SK-N-SH treated with all-trans-retinoic acid at 6 μM for 48 hours (cell line): ENCODE measurements at regions not wholly inside any gene's neighbourhood (a gene's known extent, or its start where the extent isn't known, plus 50 kb on each side); places are given as distances from the start of the nearest gene placed in this dataset.
"Not testable (repeated sequence)": the region's sequence is repeated elsewhere in the genome, so short reads cannot be mapped to it uniquely, and the experiment has no call there.

Experiments used
- ATAC-seq: fragments of 200-7000 bp; cut with Tn5 transposase; 3 replicates; pipeline ENCODE4 v1.9.1; 2020; ENCODE audit warnings: mild to moderate bottlenecking, moderate library complexity
- ARNTL ChIP-seq: fragments of 450-650 bp; formaldehyde crosslinking; IDR thresholded peaks from 2 replicates; pipeline ENCODE4 v1.5.0; 2020; ENCODE audit warnings: low read depth, mild to moderate bottlenecking, moderate library complexity, borderline replicate concordance
- BACH2 ChIP-seq: fragments of 250-450 bp; sonication (Bioruptor Pico); IDR thresholded peaks from 2 replicates; pipeline ENCODE4 v1.9.0; 2021; ENCODE audit warnings: mild to moderate bottlenecking, borderline replicate concordance
- ESRRG ChIP-seq: fragments of 250-450 bp; sonication (Bioruptor Pico); IDR thresholded peaks from 2 replicates; pipeline ENCODE4 v1.6.1; 2021; ENCODE audit warnings: mild to moderate bottlenecking
- GLIS3 ChIP-seq: fragments of 250-450 bp; sonication (Bioruptor Pico); IDR thresholded peaks from 2 replicates; pipeline ENCODE4 v1.5.0; 2020; ENCODE audit warnings: mild to moderate bottlenecking, moderate library complexity
- OSR1 ChIP-seq: fragments of 250-450 bp; sonication (Bioruptor Pico); IDR thresholded peaks from 2 replicates; pipeline ENCODE4 v1.8.0; 2022; ENCODE audit warnings: moderate library complexity, mild to moderate bottlenecking, inconsistent platforms
- PPARA ChIP-seq: fragments of 250-450 bp; sonication (Bioruptor Pico); IDR thresholded peaks from 2 replicates; pipeline ENCODE4 v1.5.0; 2020; ENCODE audit warnings: mild to moderate bottlenecking, borderline replicate concordance
- RARB ChIP-seq: fragments of 250-450 bp; sonication (Bioruptor Pico); IDR thresholded peaks from 2 replicates; pipeline ENCODE4 v1.8.0; 2021; ENCODE audit warnings: mild to moderate bottlenecking, moderate library complexity
- SNAI2 ChIP-seq: fragments of 250-450 bp; sonication (Bioruptor Pico); IDR thresholded peaks from 2 replicates; pipeline ENCODE4 v1.5.0; 2020; ENCODE audit warnings: mild to moderate bottlenecking, moderate library complexity
- TCF4 ChIP-seq: fragments of 250-450 bp; sonication (Bioruptor Pico); IDR thresholded peaks from 2 replicates; pipeline ENCODE4 v1.8.0; 2021; ENCODE audit warnings: mild to moderate bottlenecking, moderate library complexity, borderline replicate concordance
- TOX ChIP-seq: fragments of 250-450 bp; sonication (Bioruptor Pico); IDR thresholded peaks from 2 replicates; pipeline ENCODE4 v1.8.0; 2021; ENCODE audit warnings: mild to moderate bottlenecking, moderate library complexity, borderline replicate concordance
- ZC3H10 ChIP-seq: fragments of 250-450 bp; sonication (Bioruptor Pico); IDR thresholded peaks from 2 replicates; pipeline ENCODE4 v1.5.1; 2021; ENCODE audit warnings: mild to moderate bottlenecking, moderate library complexity
- ZFP3 ChIP-seq: fragments of 250-450 bp; sonication (Bioruptor Pico); IDR thresholded peaks from 2 replicates; pipeline ENCODE4 v1.5.0; 2020; ENCODE audit warnings: mild to moderate bottlenecking, moderate library complexity
- ZFP30 ChIP-seq: fragments of 450-650 bp; formaldehyde crosslinking; IDR thresholded peaks from 2 replicates; pipeline ENCODE4 v1.5.0; 2022; ENCODE audit warnings: mild to moderate bottlenecking, moderate library complexity
- ZNF565 ChIP-seq: fragments of 450-650 bp; formaldehyde crosslinking; conservative IDR thresholded peaks from 2 replicates; pipeline ENCODE4 v1.5.0; 2020; ENCODE audit warnings: low read depth, mild to moderate bottlenecking, moderate library complexity
- ZNF70 ChIP-seq: fragments of 450-650 bp; formaldehyde crosslinking; IDR thresholded peaks from 2 replicates; pipeline ENCODE4 v1.5.0; 2020; ENCODE audit warnings: mild to moderate bottlenecking, moderate library complexity
- TF ChIP-seq, protein P1 (sequence below): fragments of 250-450 bp; sonication (Bioruptor Pico); IDR thresholded peaks from 2 replicates; pipeline ENCODE4 v1.8.0; 2020; ENCODE audit warnings: mild to moderate bottlenecking, moderate library complexity, borderline replicate concordance
- TF ChIP-seq, protein P2 (sequence below): fragments of 250-450 bp; sonication (Bioruptor Pico); IDR thresholded peaks from 2 replicates; pipeline ENCODE4 v1.5.0; 2020; ENCODE audit warnings: mild to moderate bottlenecking, moderate library complexity
- TF ChIP-seq, protein P3 (sequence below): fragments of 250-450 bp; sonication (Bioruptor Pico); IDR thresholded peaks from 2 replicates; pipeline ENCODE4 v1.5.1; 2020; ENCODE audit warnings: low read depth, mild to moderate bottlenecking, moderate library complexity
- TF ChIP-seq, protein P4 (sequence below): fragments of 250-450 bp; sonication (Bioruptor Pico); IDR thresholded peaks from 2 replicates; pipeline ENCODE4 v1.8.0; 2021; ENCODE audit warnings: low read depth, mild to moderate bottlenecking, moderate library complexity, borderline replicate concordance

DNA sequence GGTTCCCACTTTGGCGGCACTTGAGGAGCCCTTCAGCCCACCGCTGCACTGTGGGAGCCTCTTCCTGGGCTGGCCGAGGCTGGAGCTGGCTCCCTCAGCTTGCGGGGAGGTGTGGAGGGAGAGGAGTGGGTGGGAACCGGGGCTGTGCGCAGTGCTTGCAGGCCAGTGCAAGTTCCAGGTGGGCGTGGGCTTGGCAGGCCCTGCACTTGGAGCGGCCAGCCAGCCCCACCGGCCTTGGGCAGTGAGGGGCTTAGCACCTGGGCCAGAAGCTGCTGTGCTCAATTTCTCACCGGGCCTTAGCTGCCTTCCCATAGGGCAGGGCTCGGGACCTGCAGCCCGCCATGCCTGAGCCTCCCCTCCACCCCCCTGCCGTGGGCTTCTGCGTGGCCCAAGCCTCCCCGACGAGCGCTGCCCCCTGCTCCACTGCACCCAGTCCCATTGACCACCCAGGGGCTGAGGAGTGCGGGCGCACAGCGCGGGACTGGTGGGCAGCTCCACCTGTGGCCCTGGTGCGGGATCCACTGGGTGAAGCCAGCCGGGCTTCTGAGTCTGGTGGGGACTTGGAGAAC, 474.3 kb downstream of the MID1IP1 start:
- TF ChIP-seq, protein P1, sequence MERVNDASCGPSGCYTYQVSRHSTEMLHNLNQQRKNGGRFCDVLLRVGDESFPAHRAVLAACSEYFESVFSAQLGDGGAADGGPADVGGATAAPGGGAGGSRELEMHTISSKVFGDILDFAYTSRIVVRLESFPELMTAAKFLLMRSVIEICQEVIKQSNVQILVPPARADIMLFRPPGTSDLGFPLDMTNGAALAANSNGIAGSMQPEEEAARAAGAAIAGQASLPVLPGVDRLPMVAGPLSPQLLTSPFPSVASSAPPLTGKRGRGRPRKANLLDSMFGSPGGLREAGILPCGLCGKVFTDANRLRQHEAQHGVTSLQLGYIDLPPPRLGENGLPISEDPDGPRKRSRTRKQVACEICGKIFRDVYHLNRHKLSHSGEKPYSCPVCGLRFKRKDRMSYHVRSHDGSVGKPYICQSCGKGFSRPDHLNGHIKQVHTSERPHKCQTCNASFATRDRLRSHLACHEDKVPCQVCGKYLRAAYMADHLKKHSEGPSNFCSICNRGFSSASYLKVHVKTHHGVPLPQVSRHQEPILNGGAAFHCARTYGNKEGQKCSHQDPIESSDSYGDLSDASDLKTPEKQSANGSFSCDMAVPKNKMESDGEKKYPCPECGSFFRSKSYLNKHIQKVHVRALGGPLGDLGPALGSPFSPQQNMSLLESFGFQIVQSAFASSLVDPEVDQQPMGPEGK (CRISPR knock-in tag), result no peak
- TF ChIP-seq ARNTL (CRISPR knock-in tag), result no peak
- no peak for TF ChIP-seq ZNF70 (CRISPR knock-in tag)
- no peak for ATAC-seq

DNA sequence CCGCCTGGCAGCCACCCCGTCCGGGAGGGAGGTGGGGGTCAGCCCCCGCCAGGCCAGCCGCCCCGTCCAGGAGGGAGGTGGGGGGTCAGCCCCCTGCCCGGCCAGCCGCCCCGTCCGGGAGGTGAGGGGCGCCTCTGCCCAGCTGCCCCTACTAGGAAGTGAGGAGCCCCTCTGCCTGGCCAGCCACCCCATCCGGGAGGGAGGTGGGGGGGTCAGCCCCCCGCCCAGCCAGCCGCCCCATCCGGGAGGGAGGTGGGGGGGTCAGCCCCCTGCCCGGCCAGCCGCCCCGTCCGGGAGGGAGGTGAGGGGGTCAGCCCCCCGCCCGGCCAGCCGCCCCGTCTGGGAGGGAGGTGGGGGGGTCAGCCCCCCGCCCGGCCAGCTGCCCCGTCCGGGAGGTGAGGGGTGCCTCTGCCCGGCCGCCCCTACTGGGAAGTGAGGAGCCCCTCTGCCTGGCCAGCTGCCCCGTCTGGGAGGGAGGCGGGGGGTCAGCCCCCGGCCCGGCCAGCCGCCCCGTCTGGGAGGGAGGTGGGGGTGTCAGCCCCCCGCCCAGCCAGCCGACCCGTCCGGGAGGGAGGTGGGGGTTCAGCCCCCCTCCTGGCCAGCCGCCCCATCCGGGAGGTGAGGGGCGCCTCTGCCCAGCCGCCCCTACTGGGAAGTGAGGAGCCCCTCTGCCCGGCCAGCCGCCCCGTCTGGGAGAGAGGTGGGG, 476.6 kb downstream of the MID1IP1 start:
- ATAC-seq, result not testable (repeated sequence)

DNA sequence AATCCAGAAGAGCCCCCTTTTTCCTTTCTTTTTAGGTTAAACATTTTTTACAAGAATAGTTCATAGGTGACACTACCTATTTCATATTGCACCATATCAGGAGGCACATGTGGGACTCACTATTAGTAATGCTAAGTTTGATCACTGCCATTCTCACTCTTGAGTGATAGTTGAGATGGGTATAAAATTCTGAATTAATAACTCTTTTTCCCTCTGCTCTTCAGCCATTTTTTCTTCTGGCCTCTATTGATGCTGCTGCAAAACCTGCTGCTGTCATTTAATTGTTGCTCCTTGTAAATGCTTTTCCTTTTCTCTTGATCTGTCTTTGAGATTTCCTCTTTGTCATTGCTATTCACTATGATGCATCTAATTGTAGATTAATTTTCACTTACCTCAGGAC, 482.0 kb downstream of the MID1IP1 start:
- TF ChIP-seq ZNF70 (CRISPR knock-in tag), result no peak
- TF ChIP-seq BACH2, result no peak
- no peak for TF ChIP-seq TCF4 (CRISPR knock-in tag)
- TF ChIP-seq ZFP30 (CRISPR knock-in tag), result no peak
- TF ChIP-seq, protein P2, sequence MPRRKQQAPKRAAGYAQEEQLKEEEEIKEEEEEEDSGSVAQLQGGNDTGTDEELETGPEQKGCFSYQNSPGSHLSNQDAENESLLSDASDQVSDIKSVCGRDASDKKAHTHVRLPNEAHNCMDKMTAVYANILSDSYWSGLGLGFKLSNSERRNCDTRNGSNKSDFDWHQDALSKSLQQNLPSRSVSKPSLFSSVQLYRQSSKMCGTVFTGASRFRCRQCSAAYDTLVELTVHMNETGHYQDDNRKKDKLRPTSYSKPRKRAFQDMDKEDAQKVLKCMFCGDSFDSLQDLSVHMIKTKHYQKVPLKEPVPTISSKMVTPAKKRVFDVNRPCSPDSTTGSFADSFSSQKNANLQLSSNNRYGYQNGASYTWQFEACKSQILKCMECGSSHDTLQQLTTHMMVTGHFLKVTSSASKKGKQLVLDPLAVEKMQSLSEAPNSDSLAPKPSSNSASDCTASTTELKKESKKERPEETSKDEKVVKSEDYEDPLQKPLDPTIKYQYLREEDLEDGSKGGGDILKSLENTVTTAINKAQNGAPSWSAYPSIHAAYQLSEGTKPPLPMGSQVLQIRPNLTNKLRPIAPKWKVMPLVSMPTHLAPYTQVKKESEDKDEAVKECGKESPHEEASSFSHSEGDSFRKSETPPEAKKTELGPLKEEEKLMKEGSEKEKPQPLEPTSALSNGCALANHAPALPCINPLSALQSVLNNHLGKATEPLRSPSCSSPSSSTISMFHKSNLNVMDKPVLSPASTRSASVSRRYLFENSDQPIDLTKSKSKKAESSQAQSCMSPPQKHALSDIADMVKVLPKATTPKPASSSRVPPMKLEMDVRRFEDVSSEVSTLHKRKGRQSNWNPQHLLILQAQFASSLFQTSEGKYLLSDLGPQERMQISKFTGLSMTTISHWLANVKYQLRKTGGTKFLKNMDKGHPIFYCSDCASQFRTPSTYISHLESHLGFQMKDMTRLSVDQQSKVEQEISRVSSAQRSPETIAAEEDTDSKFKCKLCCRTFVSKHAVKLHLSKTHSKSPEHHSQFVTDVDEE, result no peak
- no peak for TF ChIP-seq TOX (CRISPR knock-in tag)
- TF ChIP-seq RARB (CRISPR knock-in tag), result no peak
- no peak for TF ChIP-seq ZNF565
- no peak for TF ChIP-seq ARNTL (CRISPR knock-in tag)
- TF ChIP-seq GLIS3 (CRISPR knock-in tag), result no peak
- no peak for TF ChIP-seq OSR1 (CRISPR knock-in tag)
- no peak for ATAC-seq

DNA sequence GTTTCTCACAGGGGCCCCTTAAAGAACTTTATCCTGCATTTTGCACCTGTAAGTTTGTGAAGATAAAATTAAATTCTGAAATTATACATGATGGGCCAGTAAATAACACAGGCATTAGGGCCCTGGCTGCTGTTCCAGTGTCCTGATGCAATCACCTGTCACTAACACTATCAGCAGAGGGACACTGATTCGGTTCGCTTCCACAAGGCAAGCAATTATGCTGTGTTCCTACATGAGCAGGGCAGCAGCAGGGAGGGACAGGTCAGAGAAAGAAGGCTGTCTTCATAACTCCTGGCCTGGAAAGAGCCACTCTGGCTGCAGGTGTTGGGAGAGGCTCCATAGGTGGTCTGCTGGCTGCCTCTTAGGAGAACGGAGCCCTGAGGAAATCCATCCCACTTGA, 487.3 kb downstream of the MID1IP1 start:
- TF ChIP-seq, protein P3, sequence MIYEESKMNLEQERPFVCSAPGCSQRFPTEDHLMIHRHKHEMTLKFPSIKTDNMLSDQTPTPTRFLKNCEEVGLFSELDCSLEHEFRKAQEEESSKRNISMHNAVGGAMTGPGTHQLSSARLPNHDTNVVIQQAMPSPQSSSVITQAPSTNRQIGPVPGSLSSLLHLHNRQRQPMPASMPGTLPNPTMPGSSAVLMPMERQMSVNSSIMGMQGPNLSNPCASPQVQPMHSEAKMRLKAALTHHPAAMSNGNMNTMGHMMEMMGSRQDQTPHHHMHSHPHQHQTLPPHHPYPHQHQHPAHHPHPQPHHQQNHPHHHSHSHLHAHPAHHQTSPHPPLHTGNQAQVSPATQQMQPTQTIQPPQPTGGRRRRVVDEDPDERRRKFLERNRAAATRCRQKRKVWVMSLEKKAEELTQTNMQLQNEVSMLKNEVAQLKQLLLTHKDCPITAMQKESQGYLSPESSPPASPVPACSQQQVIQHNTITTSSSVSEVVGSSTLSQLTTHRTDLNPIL (CRISPR knock-in tag), result no peak
- TF ChIP-seq PPARA (CRISPR knock-in tag) (no peak), ESRRG (CRISPR knock-in tag) (no peak), ZNF565 (no peak), GLIS3 (CRISPR knock-in tag) (no peak), ZFP3 (no peak), RARB (CRISPR knock-in tag) (no peak), SNAI2 (no peak), ZC3H10 (CRISPR knock-in tag) (no peak), ARNTL (CRISPR knock-in tag) (no peak), ZNF70 (CRISPR knock-in tag) (no peak)
- TF ChIP-seq, protein P4, sequence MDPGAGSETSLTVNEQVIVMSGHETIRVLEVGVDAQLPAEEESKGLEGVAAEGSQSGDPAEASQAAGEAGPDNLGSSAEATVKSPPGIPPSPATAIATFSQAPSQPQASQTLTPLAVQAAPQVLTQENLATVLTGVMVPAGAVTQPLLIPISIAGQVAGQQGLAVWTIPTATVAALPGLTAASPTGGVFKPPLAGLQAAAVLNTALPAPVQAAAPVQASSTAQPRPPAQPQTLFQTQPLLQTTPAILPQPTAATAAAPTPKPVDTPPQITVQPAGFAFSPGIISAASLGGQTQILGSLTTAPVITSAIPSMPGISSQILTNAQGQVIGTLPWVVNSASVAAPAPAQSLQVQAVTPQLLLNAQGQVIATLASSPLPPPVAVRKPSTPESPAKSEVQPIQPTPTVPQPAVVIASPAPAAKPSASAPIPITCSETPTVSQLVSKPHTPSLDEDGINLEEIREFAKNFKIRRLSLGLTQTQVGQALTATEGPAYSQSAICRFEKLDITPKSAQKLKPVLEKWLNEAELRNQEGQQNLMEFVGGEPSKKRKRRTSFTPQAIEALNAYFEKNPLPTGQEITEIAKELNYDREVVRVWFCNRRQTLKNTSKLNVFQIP, result no peak
- TF ChIP-seq, protein P1 (CRISPR knock-in tag), result no peak
- no peak for ATAC-seq
